IMR-90 (cell line): ENCODE measurements at regions not wholly inside any gene's neighbourhood (a gene's known extent, or its start where the extent isn't known, plus 50 kb on each side); places are given as distances from the start of the nearest gene placed in this dataset.

ENCODE experiments used
- ATAC-seq: fragments of 200-7000 bp; cut with Tn5 transposase; 2 replicates; pipeline ENCODE4 v1.9.1; 2020; ENCODE audit warnings: low read depth, mild to moderate bottlenecking, moderate library complexity
- BruUV-seq: library from RNA; stranded (reverse); fragments of 400-500 nt; replicated peaks from 2 replicates; lab custom pipeline; 2021; lab: Mats Ljungman, UMichigan
- CTCF ChIA-PET: fragments of 300-600 bp; formaldehyde crosslinking; extraction: SDS; loops from one replicate; lab custom pipeline; 2021; ENCODE audit warnings: antibody characterized with exemption; lab: Yijun Ruan, JAX
- POLR2A ChIA-PET: fragments of 300-600 bp; sonication (Branson Sonifier 250); formaldehyde crosslinking; loops from one replicate; lab custom pipeline; 2022; ENCODE audit warnings: antibody characterized with exemption; ENCODE audit not compliant: unreplicated experiment; lab: Charles Lee
- DNase-seq: peaks from one replicate; pipeline ENCODE4 v3.0.0; 2013
- H2AFZ ChIP-seq: replicated peaks from 2 replicates; pipeline ENCODE3; 2013; ENCODE audit warnings: low read length, mild to moderate bottlenecking; ENCODE audit not compliant: poor library complexity
- H2AK5ac ChIP-seq: 2 replicates; pipeline ENCODE4 v1.6.1; 2013; ENCODE audit warnings: low read depth, low read length, inconsistent platforms
- H2AK9ac ChIP-seq: replicated peaks from 2 replicates; pipeline ENCODE3; 2013; ENCODE audit warnings: mild to moderate bottlenecking, low read depth, low read length, moderate library complexity; ENCODE audit not compliant: poor library complexity
- H2BK120ac ChIP-seq: 2 replicates; pipeline ENCODE4 v1.6.1; 2013; ENCODE audit warnings: low read depth, low read length, inconsistent platforms
- H2BK15ac ChIP-seq: 3 replicates; pipeline ENCODE4 v1.6.1; 2013; ENCODE audit warnings: low read depth, low read length, inconsistent platforms
- H2BK20ac ChIP-seq: 2 replicates; pipeline ENCODE4 v1.6.1; 2013; ENCODE audit warnings: low read depth, mild to moderate bottlenecking, inconsistent platforms, low read length, moderate library complexity
- H2BK5ac ChIP-seq: 2 replicates; pipeline ENCODE4 v1.6.1; 2013; ENCODE audit warnings: mild to moderate bottlenecking, low read depth, low read length, inconsistent platforms; ENCODE audit not compliant: poor library complexity, severe bottlenecking
- H3K14ac ChIP-seq: replicated peaks from 2 replicates; pipeline ENCODE4 v1.6.1; 2013; ENCODE audit warnings: low read depth, low read length, inconsistent platforms
- H3K18ac ChIP-seq: 2 replicates; pipeline ENCODE4 v1.6.1; 2013; ENCODE audit warnings: low read depth, low read length, control low read depth
- H3K23ac ChIP-seq: 2 replicates; pipeline ENCODE4 v1.6.1; 2013; ENCODE audit warnings: low read depth, low read length, inconsistent platforms
- H3K27ac ChIP-seq: 2 replicates; pipeline ENCODE4 v1.5.1; 2013; ENCODE audit warnings: mild to moderate bottlenecking, control low read depth, low read length; ENCODE audit not compliant: insufficient read depth
- H3K27me3 ChIP-seq: 2 replicates; pipeline ENCODE4 v1.6.1; 2013; ENCODE audit warnings: low read length; ENCODE audit not compliant: control insufficient read depth, insufficient read depth
- H3K36me3 ChIP-seq: 2 replicates; pipeline ENCODE4 v1.6.1; 2013; ENCODE audit warnings: low read length, mixed read lengths; ENCODE audit not compliant: control insufficient read depth, insufficient read depth
- H3K4ac ChIP-seq: 2 replicates; pipeline ENCODE4 v1.6.1; 2013; ENCODE audit warnings: low read depth, low read length, inconsistent platforms
- H3K4me1 ChIP-seq: 2 replicates; pipeline ENCODE4 v1.6.1; 2013; ENCODE audit warnings: low read length, mixed read lengths; ENCODE audit not compliant: control insufficient read depth, insufficient read depth
- H3K4me2 ChIP-seq: 2 replicates; pipeline ENCODE4 v1.6.1; 2013; ENCODE audit warnings: low read depth, mild to moderate bottlenecking, control low read depth, low read length, moderate library complexity
- H3K4me3 ChIP-seq: 2 replicates; pipeline ENCODE4 v1.5.1; 2013; ENCODE audit warnings: low read depth, mild to moderate bottlenecking, control low read depth, low read length, moderate library complexity; ENCODE audit not compliant: insufficient read depth
- H3K56ac ChIP-seq: 2 replicates; pipeline ENCODE4 v1.6.1; 2013; ENCODE audit warnings: low read length, inconsistent platforms; ENCODE audit not compliant: insufficient read depth; ENCODE audit errors: extremely low read depth
- H3K79me1 ChIP-seq, 2 experiments: 2 replicates each; pipeline ENCODE4 v1.6.1; 2013; ENCODE audit warnings: low read length in 2 of 2, inconsistent platforms in 1 of 2, low read depth in 1 of 2
- H3K9ac ChIP-seq: 2 replicates; pipeline ENCODE4 v1.6.1; 2013; ENCODE audit warnings: low read depth, low read length, control low read depth
- H3K9me1 ChIP-seq: 2 replicates; pipeline ENCODE4 v1.6.1; 2013; ENCODE audit warnings: low read length, inconsistent platforms; ENCODE audit not compliant: insufficient read depth
- H3K9me3 ChIP-seq: 2 replicates; pipeline ENCODE4 v1.6.1; 2013; ENCODE audit warnings: low read length; ENCODE audit not compliant: control insufficient read depth, insufficient read depth
- H4K20me1 ChIP-seq: 2 replicates; pipeline ENCODE4 v1.6.1; 2013; ENCODE audit warnings: low read length, inconsistent platforms; ENCODE audit not compliant: insufficient read depth
- H4K5ac ChIP-seq: 2 replicates; pipeline ENCODE4 v1.6.1; 2013; ENCODE audit warnings: mild to moderate bottlenecking, low read depth, low read length, control low read depth
- H4K8ac ChIP-seq, 2 experiments: 2 replicates each; pipeline ENCODE4 v1.6.1; 2013; ENCODE audit warnings: low read depth in 2 of 2, low read length in 2 of 2, control low read depth in 1 of 2, inconsistent platforms in 1 of 2
- H4K91ac ChIP-seq: 2 replicates; pipeline ENCODE4 v1.6.1; 2013; ENCODE audit warnings: low read depth, low read length, inconsistent platforms; ENCODE audit not compliant: insufficient read depth
- CEBPB ChIP-seq: IDR thresholded peaks from 2 replicates; pipeline ENCODE4 v1.6.1; 2012; ENCODE audit warnings: low read depth, low read length, improper control_type of control experiment
- CHD1 ChIP-seq: IDR thresholded peaks from 2 replicates; pipeline ENCODE4 v1.6.1; 2012; ENCODE audit warnings: low read depth, low read length, improper control_type of control experiment
- FOS ChIP-seq: fragments of 150-350 bp; IDR thresholded peaks from 2 replicates; pipeline ENCODE4 v1.6.1; 2016; ENCODE audit warnings: low read depth, low read length
- MAFK ChIP-seq: IDR thresholded peaks from 2 replicates; pipeline ENCODE4 v1.6.1; 2012; ENCODE audit warnings: low read depth, low read length, improper control_type of control experiment
- MAZ ChIP-seq: IDR thresholded peaks from 2 replicates; pipeline ENCODE4 v1.6.1; 2012; ENCODE audit warnings: low read depth, mild to moderate bottlenecking, low read length, improper control_type of control experiment, moderate library complexity, borderline replicate concordance
- MXI1 ChIP-seq: IDR thresholded peaks from 2 replicates; pipeline ENCODE4 v1.6.1; 2012; ENCODE audit warnings: low read depth, mild to moderate bottlenecking, low read length, moderate library complexity, borderline replicate concordance
- POLR2A ChIP-seq: IDR thresholded peaks from 2 replicates; pipeline ENCODE4 v1.6.1; 2012; ENCODE audit warnings: mild to moderate bottlenecking, low read depth, low read length
- RAD21 ChIP-seq: IDR thresholded peaks from 2 replicates; pipeline ENCODE4 v1.6.1; 2012; ENCODE audit warnings: low read length, improper control_type of control experiment
- WGBS, 2 experiments: methylation state at CpG; one replicate each; pipeline versions ENCODE4 v1.1.5 to v1.1.7; 2013; ENCODE audit warnings: missing lambda C conversion rate in 2 of 2; ENCODE audit not compliant: insufficient read length in 1 of 2; ENCODE audit errors: extremely low coverage in 2 of 2; 5-methylcytosine and 5-hydroxymethylcytosine counted together
- dilution Hi-C: fragments of 300-500 bp; cut with HindIII; formaldehyde crosslinking; loops from one replicate; pipeline ENCODE4 v1.14.3; 2018; ENCODE audit warnings: low sequenced_read_pairs; ENCODE audit not compliant: unreplicated experiment
- in situ Hi-C: fragments of 300-500 bp; cut with MboI; formaldehyde crosslinking; loops from 3 replicates; pipeline ENCODE4 v1.14.3; 2019; ENCODE audit warnings: low sequenced_read_pairs, inconsistent platforms, mixed read lengths
- intact Hi-C: fragments of 100-400 bp; cut with micrococcal nuclease; formaldehyde crosslinking; loops from 2 replicates; pipeline ENCODE4 v1.10.0; 2022
- TF ChIP-seq, protein P1 (sequence below): conservative IDR thresholded peaks from 2 replicates; pipeline ENCODE4 v1.5.1; 2012; ENCODE audit warnings: mild to moderate bottlenecking, low read depth, low read length, improper control_type of control experiment
- TF ChIP-seq, protein P2 (sequence below): fragments of 150-350 bp; IDR thresholded peaks from 2 replicates; pipeline ENCODE4 v1.6.1; 2016; ENCODE audit warnings: low read depth, mild to moderate bottlenecking, low read length, moderate library complexity, borderline replicate concordance

DNA sequence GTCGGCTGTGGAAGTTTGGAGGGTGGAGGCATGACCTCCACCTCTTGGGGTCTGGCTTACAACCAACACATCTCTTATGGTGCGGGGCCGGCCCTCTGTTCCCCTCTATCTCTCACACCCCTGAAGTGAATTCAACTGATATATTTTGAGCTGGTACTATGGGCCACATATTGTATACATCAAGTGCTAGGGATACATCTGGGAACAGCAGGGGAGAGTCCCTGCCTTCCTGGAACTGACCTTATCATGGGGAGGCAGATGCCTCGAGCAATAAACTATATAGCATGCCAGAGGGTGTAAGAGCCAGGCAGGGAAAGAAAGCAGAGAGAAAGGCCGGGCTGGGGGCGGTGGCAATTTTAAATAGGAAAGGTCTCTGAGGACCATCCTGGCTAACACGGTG is 60.4 kb upstream of the TRPM1 start:
- 100% methylated on average over 1 of the region's 7 CpGs; no CpG with 5 or more reads in 1 of the 2 experiments for whole genome bisulfite sequencing, 2 experiments
- Histone ChIP-seq H2AK5ac (no peak overlapping the region), H3K4me2 (no peak overlapping the region), H4K91ac (no peak overlapping the region), H4K20me1 (no peaks in the 10 kb centered on the region), H3K4me1 (no peaks in the 10 kb centered on the region), H3K4ac (no peak overlapping the region), H3K27ac (no peak overlapping the region), H3K23ac (no peak overlapping the region), H3K4me3 (no peak overlapping the region), H2BK20ac (no peak overlapping the region), H2BK15ac (no peak overlapping the region), H3K79me1 (no peaks in the 10 kb centered on the region), H2AFZ (no peak overlapping the region), H3K9ac (no peak overlapping the region), H3K27me3 (peaks cover 24% of the 10 kb centered on the region), H3K56ac (no peak overlapping the region), H2BK5ac (no peak overlapping the region), H3K18ac (no peak overlapping the region), H2AK9ac (no peak overlapping the region), H4K8ac (no peak overlapping the region), H3K9me1 (no peaks in the 10 kb centered on the region), H3K14ac (no peak overlapping the region), H2BK120ac (no peak overlapping the region), H4K5ac (no peak overlapping the region), H3K36me3 (no peaks in the 10 kb centered on the region), H3K9me3 (no peaks in the 10 kb centered on the region)
- DNase-seq (no peak), ATAC-seq (no peak)
- POLR2A ChIA-PET, result no interaction called here
- in situ Hi-C loops (no loop called here), intact Hi-C loops (no loop called here), dilution Hi-C loops (no loop called here)
- TF ChIP-seq, protein P1, sequence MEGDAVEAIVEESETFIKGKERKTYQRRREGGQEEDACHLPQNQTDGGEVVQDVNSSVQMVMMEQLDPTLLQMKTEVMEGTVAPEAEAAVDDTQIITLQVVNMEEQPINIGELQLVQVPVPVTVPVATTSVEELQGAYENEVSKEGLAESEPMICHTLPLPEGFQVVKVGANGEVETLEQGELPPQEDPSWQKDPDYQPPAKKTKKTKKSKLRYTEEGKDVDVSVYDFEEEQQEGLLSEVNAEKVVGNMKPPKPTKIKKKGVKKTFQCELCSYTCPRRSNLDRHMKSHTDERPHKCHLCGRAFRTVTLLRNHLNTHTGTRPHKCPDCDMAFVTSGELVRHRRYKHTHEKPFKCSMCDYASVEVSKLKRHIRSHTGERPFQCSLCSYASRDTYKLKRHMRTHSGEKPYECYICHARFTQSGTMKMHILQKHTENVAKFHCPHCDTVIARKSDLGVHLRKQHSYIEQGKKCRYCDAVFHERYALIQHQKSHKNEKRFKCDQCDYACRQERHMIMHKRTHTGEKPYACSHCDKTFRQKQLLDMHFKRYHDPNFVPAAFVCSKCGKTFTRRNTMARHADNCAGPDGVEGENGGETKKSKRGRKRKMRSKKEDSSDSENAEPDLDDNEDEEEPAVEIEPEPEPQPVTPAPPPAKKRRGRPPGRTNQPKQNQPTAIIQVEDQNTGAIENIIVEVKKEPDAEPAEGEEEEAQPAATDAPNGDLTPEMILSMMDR, result no peak
- TF ChIP-seq MXI1 (no peak), FOS (no peak), RAD21 (no peak), CEBPB (no peak), MAFK (no peak), POLR2A (no peak), MAZ (no peak), CHD1 (no peak)
- TF ChIP-seq, protein P2, sequence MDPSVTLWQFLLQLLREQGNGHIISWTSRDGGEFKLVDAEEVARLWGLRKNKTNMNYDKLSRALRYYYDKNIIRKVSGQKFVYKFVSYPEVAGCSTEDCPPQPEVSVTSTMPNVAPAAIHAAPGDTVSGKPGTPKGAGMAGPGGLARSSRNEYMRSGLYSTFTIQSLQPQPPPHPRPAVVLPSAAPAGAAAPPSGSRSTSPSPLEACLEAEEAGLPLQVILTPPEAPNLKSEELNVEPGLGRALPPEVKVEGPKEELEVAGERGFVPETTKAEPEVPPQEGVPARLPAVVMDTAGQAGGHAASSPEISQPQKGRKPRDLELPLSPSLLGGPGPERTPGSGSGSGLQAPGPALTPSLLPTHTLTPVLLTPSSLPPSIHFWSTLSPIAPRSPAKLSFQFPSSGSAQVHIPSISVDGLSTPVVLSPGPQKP, result no peak
- CTCF ChIA-PET, result no interaction called here
- BruUV-seq, result no TSS peak
